ENCODE measurements at regions not wholly inside any gene's neighbourhood (a gene's known extent, or its start where the extent isn't known, plus 50 kb on each side); places are given as distances from the start of the nearest gene placed in this dataset.

DNA sequence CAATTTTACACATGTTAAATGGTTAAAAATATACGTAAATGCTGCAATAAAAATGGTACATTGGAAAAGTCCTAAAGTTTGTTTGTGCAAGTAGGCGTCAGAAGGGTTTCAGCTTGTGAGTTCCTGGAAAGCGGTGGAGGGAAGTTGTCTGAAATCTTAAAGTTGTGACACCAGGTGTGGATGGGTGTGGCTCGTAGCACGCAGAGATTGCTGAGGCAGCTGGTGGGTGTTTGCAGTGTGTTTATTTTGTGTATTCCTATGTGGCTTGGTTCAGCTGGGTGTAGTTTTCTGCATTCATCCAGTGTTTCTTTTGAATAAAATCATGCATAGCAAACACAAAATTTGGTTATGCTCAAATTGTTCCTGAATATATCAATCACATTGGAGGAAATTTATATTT is 136.8 kb upstream of the TBX3 start:
- Mint-ChIP-seq H3K36me3 (ENCODE audit: low read depth) (no peaks in the 10 kb centered on the region), H3K4me1 (no peaks in the 10 kb centered on the region), H3K27ac (no peak overlapping the region), H3K9me3 (no peaks in the 10 kb centered on the region), H3K4me3 (no peak overlapping the region), H3K27me3 (no peaks in the 10 kb centered on the region)
- ChIA-PET POLR2A (no interaction called here), CTCF (no interaction called here)
- DNase-seq (no peak), ATAC-seq (ENCODE audit: low read depth) (no peak)
- intact Hi-C loops (cut with micrococcal nuclease), result no loop called here
- TF ChIP-seq, protein P1, sequence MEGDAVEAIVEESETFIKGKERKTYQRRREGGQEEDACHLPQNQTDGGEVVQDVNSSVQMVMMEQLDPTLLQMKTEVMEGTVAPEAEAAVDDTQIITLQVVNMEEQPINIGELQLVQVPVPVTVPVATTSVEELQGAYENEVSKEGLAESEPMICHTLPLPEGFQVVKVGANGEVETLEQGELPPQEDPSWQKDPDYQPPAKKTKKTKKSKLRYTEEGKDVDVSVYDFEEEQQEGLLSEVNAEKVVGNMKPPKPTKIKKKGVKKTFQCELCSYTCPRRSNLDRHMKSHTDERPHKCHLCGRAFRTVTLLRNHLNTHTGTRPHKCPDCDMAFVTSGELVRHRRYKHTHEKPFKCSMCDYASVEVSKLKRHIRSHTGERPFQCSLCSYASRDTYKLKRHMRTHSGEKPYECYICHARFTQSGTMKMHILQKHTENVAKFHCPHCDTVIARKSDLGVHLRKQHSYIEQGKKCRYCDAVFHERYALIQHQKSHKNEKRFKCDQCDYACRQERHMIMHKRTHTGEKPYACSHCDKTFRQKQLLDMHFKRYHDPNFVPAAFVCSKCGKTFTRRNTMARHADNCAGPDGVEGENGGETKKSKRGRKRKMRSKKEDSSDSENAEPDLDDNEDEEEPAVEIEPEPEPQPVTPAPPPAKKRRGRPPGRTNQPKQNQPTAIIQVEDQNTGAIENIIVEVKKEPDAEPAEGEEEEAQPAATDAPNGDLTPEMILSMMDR (IDR thresholded peaks at IDR 0.05), result no peak

DNA sequence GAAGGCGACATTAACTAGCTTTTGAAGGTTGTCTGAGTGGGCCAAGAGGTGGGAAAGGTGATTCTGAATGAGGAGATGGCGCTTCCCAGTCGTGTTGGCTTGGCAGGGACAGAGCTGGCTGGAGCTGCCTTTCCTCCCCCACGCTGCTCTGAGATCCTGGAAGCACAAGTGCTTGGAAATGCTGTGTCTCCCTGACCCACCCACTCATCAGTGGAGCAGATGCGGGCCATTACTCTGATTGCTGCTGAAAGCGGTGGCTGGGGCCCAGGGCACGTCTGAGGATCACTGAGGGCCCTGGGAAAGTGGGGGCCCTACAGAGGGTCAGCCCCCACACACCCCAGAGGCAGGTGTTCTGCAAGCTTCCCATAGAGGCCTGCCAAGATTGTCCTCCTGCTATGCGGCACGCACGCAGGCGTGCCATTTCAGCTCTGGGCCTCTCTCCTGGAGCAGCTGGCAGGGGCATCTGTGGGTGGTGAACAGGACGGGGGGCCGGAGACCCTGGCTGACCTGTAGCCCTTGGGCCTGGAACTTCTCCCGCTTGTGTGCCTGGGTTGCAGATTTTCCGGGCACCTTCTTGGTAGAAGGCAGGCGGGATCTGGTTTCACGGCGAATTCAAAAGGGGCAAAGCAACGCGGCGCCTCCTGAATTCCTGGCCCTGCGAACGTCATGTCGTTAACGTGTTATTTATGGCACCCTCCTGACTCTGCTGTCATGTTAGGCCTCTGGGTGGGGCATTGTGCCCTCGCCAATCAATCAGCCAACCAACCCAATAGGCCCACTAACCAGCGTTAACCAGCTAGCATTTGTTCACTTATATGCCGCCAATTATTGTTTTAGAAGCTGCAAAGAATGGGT is 133.8 kb upstream of the TBX3 start:
- intact Hi-C loops (cut with micrococcal nuclease), result no loop called here
- no peak overlapping the region for H3K27ac Mint-ChIP-seq
- no peaks in the 10 kb centered on the region for H3K27me3 Mint-ChIP-seq
- H3K4me3 Mint-ChIP-seq, result no peak overlapping the region
- H3K9me3 Mint-ChIP-seq, result peaks cover 5% of the 10 kb centered on the region
- no peaks in the 10 kb centered on the region for H3K36me3 Mint-ChIP-seq (ENCODE audit: low read depth)
- ChIA-PET POLR2A (no interaction called here), CTCF (no interaction called here)
- ATAC-seq (ENCODE audit: low read depth), result no peak
- peaks cover 2% of the 10 kb centered on the region for H3K4me1 Mint-ChIP-seq
- DNase-seq, result no peak
- TF ChIP-seq, protein P1 (IDR thresholded peaks at IDR 0.05), result no peak

DNA sequence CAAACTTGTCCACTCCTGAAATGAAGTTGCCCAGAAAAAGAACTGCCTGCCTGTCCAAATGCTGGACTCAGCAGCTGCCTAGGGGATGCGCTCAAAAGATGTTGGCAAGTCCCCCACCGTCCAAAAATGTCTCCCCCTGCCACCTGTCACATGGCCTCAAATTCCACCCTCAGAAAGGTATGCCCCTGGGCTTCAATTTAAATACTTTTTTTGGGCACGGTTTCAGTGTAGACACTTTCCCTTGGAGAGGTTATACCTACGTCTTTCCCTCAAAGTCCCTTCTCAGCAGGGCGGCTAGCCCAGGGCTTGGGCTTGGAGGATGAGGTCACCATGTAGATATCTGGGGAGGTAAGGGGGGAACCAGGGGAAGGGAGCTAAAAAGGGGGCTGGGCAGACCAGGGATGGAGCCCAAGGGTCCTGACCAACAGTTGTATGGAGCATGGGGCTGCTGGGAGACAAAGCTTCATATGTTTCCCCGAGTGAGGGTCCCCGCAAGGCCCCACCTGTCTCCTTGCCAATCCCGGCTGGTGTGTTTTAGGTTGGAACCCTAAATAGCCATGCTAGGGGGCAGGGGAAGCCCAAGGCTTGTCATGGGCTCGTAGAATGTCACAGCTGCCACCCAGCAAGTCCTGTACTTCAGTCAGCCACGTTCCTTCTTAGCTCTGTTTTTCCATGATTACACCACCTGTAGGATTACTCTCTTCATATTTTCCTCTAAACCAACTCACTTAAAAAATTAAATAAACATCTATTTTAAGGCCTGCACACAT is 131.2 kb upstream of the TBX3 start:
- TF ChIP-seq, protein P1 (IDR thresholded peaks at IDR 0.05), result no peak
- H3K27me3 Mint-ChIP-seq, result peaks cover 4% of the 10 kb centered on the region
- CTCF ChIA-PET, result no interaction called here
- H3K4me1 Mint-ChIP-seq, result peaks cover 2% of the 10 kb centered on the region
- no peak overlapping the region for H3K27ac Mint-ChIP-seq
- H3K9me3 Mint-ChIP-seq, result peaks cover 5% of the 10 kb centered on the region
- POLR2A ChIA-PET, result no interaction called here
- ATAC-seq (ENCODE audit: low read depth) (no peak), DNase-seq (no peak)
- H3K36me3 Mint-ChIP-seq (ENCODE audit: low read depth), result no peaks in the 10 kb centered on the region
- H3K4me3 Mint-ChIP-seq, result no peak overlapping the region
- intact Hi-C loops (cut with micrococcal nuclease), result no loop called here

DNA sequence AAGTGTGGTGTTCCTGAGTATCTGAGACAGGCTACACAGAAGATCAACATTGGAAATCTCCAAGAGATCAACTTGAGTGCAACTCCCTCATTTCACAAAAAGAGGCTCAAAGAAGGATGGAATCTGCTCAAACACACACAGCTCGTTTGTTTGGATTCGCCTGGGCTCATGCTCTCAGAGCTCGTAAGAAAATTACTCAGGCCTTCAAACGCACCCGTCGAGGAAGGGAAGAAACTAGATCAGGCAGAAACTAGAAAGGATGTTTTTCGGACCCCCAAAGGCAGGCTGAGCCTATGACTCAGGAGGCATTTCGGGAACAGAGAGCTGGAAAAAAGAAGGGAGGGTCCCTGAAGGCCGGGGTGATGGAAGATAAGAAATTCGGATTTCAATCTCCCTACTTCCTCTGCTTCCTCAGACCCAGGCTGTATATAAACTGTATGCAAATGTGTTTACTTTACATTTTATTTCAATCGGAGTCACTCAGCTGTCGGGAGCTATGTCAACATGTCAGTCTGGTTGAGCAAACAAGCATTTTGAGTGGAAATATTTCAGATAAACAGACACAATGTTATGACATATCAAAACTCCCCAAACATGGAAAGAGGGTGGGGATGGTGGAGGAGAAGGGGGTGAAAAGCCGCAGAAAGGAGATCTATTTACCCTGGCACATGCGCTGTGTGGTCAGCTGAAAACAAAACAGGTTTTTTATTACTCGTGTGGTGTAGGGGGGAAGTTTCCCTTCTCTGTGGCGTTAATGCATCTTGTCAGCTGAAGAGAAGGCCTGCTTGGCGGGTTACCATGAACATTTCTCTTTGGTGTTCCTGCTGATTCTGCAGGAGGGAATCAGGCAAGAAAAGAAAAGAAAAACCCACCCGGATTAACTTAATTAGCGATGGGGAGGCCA is 129.1 kb upstream of the TBX3 start:
- CTCF ChIA-PET, result no interaction called here
- no peak for ATAC-seq (ENCODE audit: low read depth)
- peaks cover 2% of the 10 kb centered on the region for H3K4me1 Mint-ChIP-seq
- intact Hi-C loops (cut with micrococcal nuclease), result no loop called here
- POLR2A ChIA-PET, result no interaction called here
- H3K36me3 Mint-ChIP-seq (ENCODE audit: low read depth), result no peaks in the 10 kb centered on the region
- TF ChIP-seq, protein P1 (IDR thresholded peaks at IDR 0.05), result no peak
- H3K27me3 Mint-ChIP-seq, result peaks cover 4% of the 10 kb centered on the region
- H3K27ac Mint-ChIP-seq, result no peak overlapping the region
- no peak overlapping the region for H3K4me3 Mint-ChIP-seq
- H3K9me3 Mint-ChIP-seq, result peaks cover 8% of the 10 kb centered on the region
- DNase-seq, result no peak

All from activated B cell treated with CpG ODN at 0.5 μM for 24 hours (primary cell).